HepG2 (cell line): ENCODE measurements at regions not wholly inside any gene's neighbourhood (a gene's known extent, or its start where the extent isn't known, plus 50 kb on each side); places are given as distances from the start of the nearest gene placed in this dataset.

Source experiments
- ATAC-seq: fragments of 200-7000 bp; cut with Tn5 transposase; 3 replicates; pipeline ENCODE4 v1.9.1; 2020; ENCODE audit warnings: mild to moderate bottlenecking, moderate library complexity
- BruUV-seq: library from RNA; stranded (reverse); fragments of 400-500 nt; replicated peaks from 2 replicates; lab custom pipeline; 2021; lab: Mats Ljungman, UMichigan
- CTCF ChIA-PET: fragments of 300-600 bp; formaldehyde crosslinking; extraction: SDS; loops from one replicate; lab custom pipeline; 2021; ENCODE audit warnings: low total read pairs, inconsistent platforms, low intra/inter-chr PET ratio; lab: Yijun Ruan, JAX
- POLR2A ChIA-PET: fragments of 350-600 bp; sonication (Branson Sonifier 250); formaldehyde crosslinking; loops from one replicate; lab custom pipeline; 2020; ENCODE audit warnings: antibody characterized with exemption, inconsistent platforms; lab: Yijun Ruan, JAX
- DNase-seq: peaks from one replicate; pipeline ENCODE4 v3.0.0-alpha.2; 2015; ENCODE audit warnings: low spot score
- FAIRE-seq: peaks from 3 replicates; lab custom pipeline; 2011; peaks lifted over from hg19 to GRCh38; lab: Jason Lieb, UNC
- H2AFZ ChIP-seq: one replicate; pipeline ENCODE4 v1.6.1; 2011; ENCODE audit warnings: low read length, inconsistent platforms
- H3K27ac ChIP-seq: fragments of 300-600 bp; 3 replicates; pipeline ENCODE4 v1.8.0; 2011; ENCODE audit warnings: mixed run types, mild to moderate bottlenecking, mixed read lengths, low read length, inconsistent platforms; ENCODE audit not compliant: insufficient read depth; ENCODE audit errors: extremely low read length
- H3K27me3 ChIP-seq, 2 experiments: fragments of 200-600 bp in 1 of 2; 2 replicates in 1 of 2; 3 replicates in 1 of 2; pipeline versions ENCODE4 v1.6.0 to v1.8.0; 2011; ENCODE audit warnings: low read length in 2 of 2, mild to moderate bottlenecking in 2 of 2, moderate library complexity in 2 of 2, inconsistent platforms in 1 of 2; ENCODE audit not compliant: insufficient read depth in 2 of 2, control insufficient read depth in 1 of 2
- H3K36me3 ChIP-seq, 2 experiments: fragments of 200-600 bp in 1 of 2; replicated peaks in 1 of 2; 2 replicates in 1 of 2; 3 replicates in 1 of 2; pipeline versions ENCODE4 v1.5.1 to v1.8.0; 2011; ENCODE audit warnings: low read length in 2 of 2, inconsistent platforms in 1 of 2; ENCODE audit not compliant: insufficient read depth in 2 of 2, control insufficient read depth in 1 of 2
- H3K4me1 ChIP-seq: 2 replicates; pipeline ENCODE4 v1.5.1; 2012; ENCODE audit warnings: low read length, inconsistent platforms; ENCODE audit not compliant: insufficient read depth
- H3K4me2 ChIP-seq: 2 replicates; pipeline ENCODE4 v1.6.0; 2011; ENCODE audit warnings: low read depth, low read length, inconsistent platforms
- H3K4me3 ChIP-seq, 3 experiments: fragments of 200-600 bp in 1 of 3; sonication (generic), shearing (Covaris generic) in 1 of 3; replicated peaks in 1 of 3; 2 replicates each; pipeline ENCODE4 v1.5.1; 2011 to 2016; ENCODE audit warnings: low read length in 3 of 3, inconsistent platforms in 2 of 3, low read depth in 2 of 3, mild to moderate bottlenecking in 2 of 3, control low read depth in 1 of 3, mixed read lengths in 1 of 3; ENCODE audit not compliant: insufficient read depth in 1 of 3
- H3K79me2 ChIP-seq: one replicate; pipeline ENCODE4 v1.6.1; 2011; ENCODE audit warnings: low read length, inconsistent platforms; ENCODE audit not compliant: insufficient read depth
- H3K9ac ChIP-seq: 2 replicates; pipeline ENCODE4 v1.6.0; 2011; ENCODE audit warnings: mild to moderate bottlenecking, low read depth, low read length, inconsistent platforms; ENCODE audit not compliant: insufficient read depth
- H3K9me3 ChIP-seq: 2 replicates; pipeline ENCODE4 v1.5.1; 2012; ENCODE audit warnings: mild to moderate bottlenecking, low read length
- H4K20me1 ChIP-seq: 2 replicates; pipeline ENCODE4 v1.6.0; 2011; ENCODE audit warnings: inconsistent platforms, mild to moderate bottlenecking, low read length, moderate library complexity; ENCODE audit not compliant: insufficient read depth
- ARID3A ChIP-seq: IDR thresholded peaks from 2 replicates; pipeline ENCODE4 v1.6.1; 2012; ENCODE audit warnings: low read depth, low read length, improper control_type of control experiment
- ARID4A ChIP-seq: sonication (generic); formaldehyde crosslinking; IDR thresholded peaks from 2 replicates; pipeline ENCODE4 v1.5.0; 2020; ENCODE audit warnings: mild to moderate bottlenecking, missing genetic modification reagents, borderline replicate concordance
- KDM5A ChIP-seq: fragments of 200-600 bp; sonication (generic); IDR thresholded peaks from 2 replicates; pipeline ENCODE4 v1.7.0; 2018; ENCODE audit warnings: antibody characterized with exemption, mild to moderate bottlenecking, low read length, borderline replicate concordance
- MAX ChIP-seq: IDR thresholded peaks from 2 replicates; pipeline ENCODE4 v1.6.1; 2012; ENCODE audit warnings: inconsistent platforms
- SP1 ChIP-seq, 2 experiments: fragments of 450-650 bp in 1 of 2; sonication (generic) in 1 of 2; formaldehyde crosslinking in 1 of 2; IDR thresholded peaks; 2 replicates each; pipeline versions ENCODE4 v1.4.0 to v1.6.1; 2016 to 2020; ENCODE audit warnings: missing genetic modification reagents in 1 of 2
- TAF15 ChIP-seq: fragments of 200-400 bp; formaldehyde crosslinking; IDR thresholded peaks from one replicate; pipeline ENCODE4 v1.6.1; 2018; ENCODE audit warnings: mild to moderate bottlenecking, low read depth, low read length; ENCODE audit not compliant: poor library complexity, severe bottlenecking
- TBX3 ChIP-seq: fragments of 450-650 bp; IDR thresholded peaks from 2 replicates; pipeline ENCODE4 v1.6.1; 2017; ENCODE audit warnings: antibody characterized with exemption, mild to moderate bottlenecking, inconsistent platforms, borderline replicate concordance
- WGBS: methylation state at CpG from one replicate; pipeline ENCODE4 v1.1.6; 2017; ENCODE audit warnings: low lambda C conversion rate; 5-methylcytosine and 5-hydroxymethylcytosine counted together
- in situ Hi-C: cut with HindIII; loops from 2 replicates; pipeline ENCODE4 v1.10.0; 2017; ENCODE audit warnings: low pct_unique_long_range_greater_than_20kb; ENCODE audit not compliant: extremely low pct_ligation_motif_present
- intact Hi-C: fragments of 100-400 bp; cut with micrococcal nuclease; formaldehyde crosslinking; loops from one replicate; pipeline ENCODE4 v1.10.0; 2022; ENCODE audit not compliant: unreplicated experiment
- TF ChIP-seq, protein P1 (sequence below): sonication (generic); formaldehyde crosslinking; conservative IDR thresholded peaks from 2 replicates; pipeline ENCODE4 v1.8.0; 2022; ENCODE audit warnings: missing genetic modification reagents

- Histone ChIP-seq H3K9me3 (peaks cover 19% of the 10 kb centered on the region), H3K27me3 (no peaks in the 10 kb centered on the region), H3K27ac (no peak overlapping the region), H3K4me1 (peaks cover 12% of the 10 kb centered on the region; the same call in 1 of the 2 replicates), H3K4me2 (no peak overlapping the region), H3K9ac (no peak overlapping the region), H2AFZ (no peak overlapping the region), H3K4me3 (no peak overlapping the region), H4K20me1 (no peaks in the 10 kb centered on the region), H3K36me3 (peaks cover 0 to 9% of the 10 kb centered on the region in 2 experiments; a peak in 2 of 5 replicates), H3K79me2 (no peaks in the 10 kb centered on the region)
- WGBS, result 68% methylated on average over 2 of the region's 2 CpGs
- DNase-seq (peak; percentile 64), FAIRE-seq (no peak), ATAC-seq (peak; percentile 85)
- TF ChIP-seq TBX3 (peak; percentile 15; the same call in 1 of the 2 replicates), TAF15 (no peak), ARID3A (peak; percentile 58; the same call in 1 of the 2 replicates)
- in situ Hi-C loops, result no loop called here
- CTCF ChIA-PET, result no interaction called here
- POLR2A ChIA-PET, result no interaction called here
- intact Hi-C loops, result no loop called here
- BruUV-seq, result no TSS peak
These were observed 283.5 kb upstream of the RGS6 start for GRCh38 chr14:71648725-71649124.

DNA sequence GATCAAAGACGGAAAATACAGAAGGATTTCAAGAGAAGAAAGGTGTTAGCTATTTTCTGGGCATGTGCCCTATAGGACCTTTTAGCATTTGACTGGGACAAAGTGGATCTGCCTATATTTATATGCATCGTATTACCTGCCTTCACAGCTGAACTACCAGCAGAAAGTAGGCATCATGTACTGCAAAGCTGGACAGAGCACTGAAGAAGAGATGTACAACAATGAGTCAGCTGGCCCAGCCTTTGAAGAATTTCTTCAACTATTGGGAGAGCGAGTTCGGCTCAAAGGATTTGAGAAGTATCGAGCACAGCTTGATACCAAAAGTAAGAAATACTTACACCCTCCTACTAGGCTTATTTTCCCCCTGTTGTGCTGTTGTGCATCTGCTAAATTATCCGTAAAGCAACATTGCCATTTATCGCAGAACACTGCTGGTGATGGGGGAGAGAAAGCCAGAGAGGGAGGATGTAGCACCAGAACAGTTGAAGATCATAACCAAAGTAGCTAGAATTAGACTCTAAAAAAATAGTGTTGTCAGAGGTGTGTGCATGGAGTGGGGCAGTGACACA lies 282.0 kb upstream of the RGS6 start:
- Histone ChIP-seq H3K27me3 (no peaks in the 10 kb centered on the region), H3K9me3 (peaks cover 19% of the 10 kb centered on the region), H3K9ac (no peak overlapping the region), H4K20me1 (no peaks in the 10 kb centered on the region), H3K79me2 (no peaks in the 10 kb centered on the region), H3K27ac (no peak overlapping the region), H3K4me3 (no peak overlapping the region), H3K4me2 (no peak overlapping the region), H3K36me3 (peaks cover 0 to 9% of the 10 kb centered on the region in 2 experiments; a peak in 2 of 5 replicates), H3K4me1 (peaks cover 12% of the 10 kb centered on the region; the same call in 1 of the 2 replicates), H2AFZ (no peak overlapping the region)
- BruUV-seq, result no TSS peak
- DNase-seq, result no peak
- ATAC-seq, result no peak
- intact Hi-C loops (no loop called here), in situ Hi-C loops (no loop called here)
- POLR2A ChIA-PET, result no interaction called here
- CTCF ChIA-PET, result no interaction called here
- 97% methylated on average over 7 of the region's 7 CpGs for WGBS
- FAIRE-seq, result no peak
- TF ChIP-seq SP1 (IDR thresholded peaks at IDR 0.05), result no peak
- TF ChIP-seq SP1 (CRISPR knock-in tag; IDR thresholded peaks at IDR 0.05), result no peak
- no peak for TF ChIP-seq ARID4A (CRISPR knock-in tag)
- TF ChIP-seq MAX, result no peak
- TF ChIP-seq, protein P1, sequence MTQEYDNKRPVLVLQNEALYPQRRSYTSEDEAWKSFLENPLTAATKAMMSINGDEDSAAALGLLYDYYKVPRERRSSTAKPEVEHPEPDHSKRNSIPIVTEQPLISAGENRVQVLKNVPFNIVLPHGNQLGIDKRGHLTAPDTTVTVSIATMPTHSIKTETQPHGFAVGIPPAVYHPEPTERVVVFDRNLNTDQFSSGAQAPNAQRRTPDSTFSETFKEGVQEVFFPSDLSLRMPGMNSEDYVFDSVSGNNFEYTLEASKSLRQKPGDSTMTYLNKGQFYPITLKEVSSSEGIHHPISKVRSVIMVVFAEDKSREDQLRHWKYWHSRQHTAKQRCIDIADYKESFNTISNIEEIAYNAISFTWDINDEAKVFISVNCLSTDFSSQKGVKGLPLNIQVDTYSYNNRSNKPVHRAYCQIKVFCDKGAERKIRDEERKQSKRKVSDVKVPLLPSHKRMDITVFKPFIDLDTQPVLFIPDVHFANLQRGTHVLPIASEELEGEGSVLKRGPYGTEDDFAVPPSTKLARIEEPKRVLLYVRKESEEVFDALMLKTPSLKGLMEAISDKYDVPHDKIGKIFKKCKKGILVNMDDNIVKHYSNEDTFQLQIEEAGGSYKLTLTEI (CRISPR knock-in tag), result no peak
- no peak for TF ChIP-seq KDM5A
